DMS53 treated with DMSO at 0.1 percent for 48 hours (cell line): ENCODE measurements at regions not wholly inside any gene's neighbourhood (a gene's known extent, or its start where the extent isn't known, plus 50 kb on each side); places are given as distances from the start of the nearest gene placed in this dataset.
A peak's percentile ranks its signal among the peaks of the same experiment; 100 is the strongest.

Experiments used
- DNase-seq: peaks from one replicate; lab custom pipeline; 2025; ENCODE audit not compliant: unreplicated experiment; lab: John Stamatoyannopoulos, UW

DNA sequence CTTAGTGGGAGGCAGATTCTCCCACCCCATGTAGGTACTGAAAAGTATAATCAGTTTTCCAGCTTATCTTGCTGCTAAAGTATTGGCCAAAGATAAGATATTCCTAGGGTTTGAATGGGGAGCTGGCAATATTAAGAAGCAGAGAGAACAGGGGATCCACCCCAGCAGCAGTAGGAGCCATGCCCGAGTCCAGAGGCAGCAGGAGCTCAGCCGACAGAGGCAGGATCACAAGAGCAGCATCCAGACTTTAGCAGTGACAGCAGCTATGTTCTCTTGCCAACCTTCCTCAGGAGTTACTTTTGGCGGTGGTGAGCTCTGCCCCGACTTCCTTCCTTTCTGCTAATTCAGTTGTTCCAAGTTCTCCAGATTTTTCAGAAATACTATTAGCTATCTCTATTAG is 224.5 kb downstream of the GADD45G start:
- no peak for DNase-seq

DNA sequence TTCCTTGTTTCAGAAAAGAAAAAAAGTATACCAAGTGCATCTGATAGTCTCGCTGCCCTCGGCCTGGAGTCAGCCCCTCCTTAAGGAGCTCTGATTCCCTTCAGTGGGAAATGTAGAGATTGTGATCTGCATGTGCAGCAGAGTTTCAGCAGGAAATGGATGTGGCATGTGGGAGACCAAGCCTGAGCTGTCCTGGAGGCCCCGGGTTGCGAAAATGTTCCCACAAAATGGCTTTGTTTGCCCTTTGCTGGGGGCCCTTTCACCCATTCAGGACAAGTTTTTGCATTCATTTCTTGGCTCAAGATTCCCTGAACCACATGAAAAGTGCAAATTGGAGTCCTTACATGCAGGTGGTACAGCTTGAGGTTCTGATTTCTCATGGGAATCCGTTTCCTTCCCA is 230.9 kb downstream of the GADD45G start:
- DNase-seq = no peak

DNA sequence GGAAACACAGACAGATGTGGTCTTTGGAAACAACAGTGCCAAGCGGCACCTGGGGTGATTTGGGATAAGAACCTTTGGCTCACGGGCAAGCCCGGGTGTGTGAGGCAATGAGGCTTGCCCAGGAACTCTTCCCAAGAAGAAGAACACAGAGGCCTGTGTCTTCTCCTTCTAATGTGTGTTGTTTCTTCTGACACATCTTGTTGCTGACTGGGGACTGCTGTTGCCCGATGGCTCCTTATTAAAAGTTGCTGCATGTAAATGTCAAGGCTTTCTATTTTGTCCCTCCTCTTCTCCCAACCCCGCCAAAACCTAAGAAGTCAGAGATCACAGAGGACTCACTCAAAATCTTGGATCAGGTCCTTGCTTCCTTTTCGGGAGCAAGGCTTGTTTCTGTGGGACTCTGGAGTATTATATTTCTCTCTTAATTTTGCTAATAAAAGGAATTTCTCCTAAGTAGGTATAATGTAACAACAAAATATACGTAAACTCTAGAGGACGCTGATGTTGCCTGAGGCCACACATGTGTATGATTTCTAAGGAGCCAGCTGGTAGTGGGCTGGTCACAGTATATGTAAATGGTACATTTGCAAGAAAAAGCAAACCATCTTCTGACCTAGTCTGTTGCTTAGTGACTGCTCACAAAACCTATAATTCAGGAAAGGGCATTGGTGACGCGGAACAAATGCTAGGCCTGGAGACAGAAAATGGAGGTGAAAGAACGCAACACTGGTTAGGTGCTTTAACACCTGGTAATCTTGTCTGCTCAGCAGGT is 232.5 kb downstream of the GADD45G start:
- no peak for DNase-seq

- no peak for DNase-seq
Observed at GRCh38 chr9:89837934-89838310, 233.1 kb downstream of the GADD45G start.

DNA sequence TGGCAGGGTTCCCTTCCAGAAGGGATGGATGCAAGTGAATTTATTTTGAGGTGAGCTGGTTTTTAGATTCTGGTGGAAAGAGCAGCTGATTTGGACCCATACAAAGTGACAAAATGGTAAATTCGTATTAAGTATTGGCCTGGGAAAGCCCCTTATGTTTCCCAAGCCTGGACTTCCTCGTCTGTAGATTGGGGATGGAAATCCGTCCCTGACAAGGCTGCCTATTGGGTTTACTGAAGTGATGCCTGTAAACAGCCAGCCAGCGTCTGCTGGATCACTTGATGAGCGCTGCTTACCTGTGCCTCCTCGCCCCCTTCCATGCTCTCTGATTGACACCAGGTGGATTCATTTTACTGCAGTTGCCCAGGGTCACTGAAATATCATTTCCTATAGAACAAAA is 233.8 kb downstream of the GADD45G start:
- DNase-seq = no peak

GRCh38 chr9:89839449-89839848 is 234.6 kb downstream of the GADD45G start:
- DNase-seq = no peak

- DNase-seq = no peak
Observed at GRCh38 chr9:89839952-89840351, 235.1 kb downstream of the GADD45G start.

DNA sequence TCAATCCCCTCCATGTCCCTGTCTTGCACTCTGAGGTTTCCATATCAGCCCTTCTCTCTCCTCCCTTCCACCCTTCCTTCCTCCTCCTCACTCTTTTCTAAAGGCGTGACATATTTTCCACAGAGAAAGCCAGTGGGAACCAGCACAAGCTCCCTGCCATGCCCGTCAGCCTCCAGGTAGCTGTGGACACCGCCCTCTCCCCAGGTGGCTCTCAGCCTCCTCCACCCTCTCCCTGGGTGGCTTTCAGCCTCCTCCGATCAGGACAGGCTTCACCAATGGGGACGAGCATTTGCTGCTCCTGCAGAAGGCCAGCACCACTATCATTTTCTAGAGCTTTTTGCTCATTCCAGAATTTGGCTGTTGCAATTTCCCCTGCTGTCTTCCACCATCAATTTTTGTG is 236.6 kb downstream of the GADD45G start:
- DNase-seq = no peak

DNA sequence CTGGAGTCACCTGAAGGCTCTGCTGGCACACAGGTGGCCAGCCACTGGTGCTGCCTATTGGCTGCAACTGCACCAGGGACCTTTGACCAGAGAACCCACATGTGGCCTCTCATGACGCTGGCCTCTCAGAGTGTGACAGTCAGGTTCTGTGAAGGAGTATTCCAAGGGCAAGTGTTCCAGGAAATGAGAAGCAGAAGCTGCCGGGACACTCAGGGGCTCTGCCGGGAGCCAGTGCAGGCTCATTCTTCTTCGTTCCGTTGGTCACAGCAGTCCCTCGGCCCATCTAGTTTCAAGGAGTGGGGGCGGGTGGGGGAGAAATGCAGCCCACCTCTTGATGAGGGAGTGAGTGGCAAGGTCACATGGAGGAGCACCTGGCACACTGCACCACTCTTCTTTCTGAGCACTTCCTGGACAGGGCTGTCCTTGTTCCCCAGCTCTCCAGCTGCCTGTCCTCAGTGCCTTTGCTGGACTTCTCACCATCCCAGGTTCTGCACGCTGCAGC is 237.5 kb downstream of the GADD45G start:
- peak; percentile 76 for DNase-seq

- no peak for DNase-seq
Observed at GRCh38 chr9:89843074-89843473, 238.3 kb downstream of the GADD45G start.

DNA sequence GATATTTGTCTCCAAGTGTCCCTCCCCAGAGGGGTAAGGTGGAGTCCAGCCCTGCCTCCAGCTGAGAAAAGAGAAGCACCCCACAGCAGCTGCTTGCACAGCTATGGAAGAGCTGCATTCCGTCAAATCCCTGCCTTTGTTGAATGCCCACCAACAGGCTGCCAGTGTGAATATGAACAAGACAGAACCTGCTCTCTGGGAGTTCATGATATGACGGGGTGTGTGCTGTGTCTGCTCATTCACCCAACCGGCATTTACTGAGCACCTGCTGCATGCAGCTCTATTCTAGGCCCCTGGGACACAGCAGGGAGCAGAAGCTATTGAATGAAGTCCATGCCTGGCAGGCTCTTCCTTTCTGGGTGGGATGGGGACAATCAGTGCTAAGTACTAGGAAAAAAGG is 238.8 kb downstream of the GADD45G start:
- no peak for DNase-seq

GRCh38 chr9:89844075-89844474 is 239.3 kb downstream of the GADD45G start:
- DNase-seq = no peak

DNA sequence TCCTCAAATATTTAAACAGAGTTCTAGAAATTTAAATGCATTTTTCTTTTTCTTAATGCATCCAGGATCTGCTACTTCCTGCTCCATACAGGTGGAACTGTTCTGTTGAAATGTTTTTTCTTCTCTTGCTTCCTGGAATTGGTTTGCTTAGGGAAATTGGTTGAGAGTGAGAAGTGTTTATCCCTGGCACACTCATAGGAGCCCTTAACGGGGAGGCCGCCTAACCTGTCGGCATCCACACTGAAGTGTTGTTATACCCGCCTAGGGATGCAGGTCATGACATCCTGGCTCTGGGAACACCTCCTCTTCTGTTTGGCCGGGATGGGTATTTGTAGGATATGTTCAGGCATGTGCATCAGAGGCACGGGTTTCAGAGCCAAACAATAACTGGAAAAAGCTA is 239.7 kb downstream of the GADD45G start:
- peak; percentile 90 for DNase-seq

DNA sequence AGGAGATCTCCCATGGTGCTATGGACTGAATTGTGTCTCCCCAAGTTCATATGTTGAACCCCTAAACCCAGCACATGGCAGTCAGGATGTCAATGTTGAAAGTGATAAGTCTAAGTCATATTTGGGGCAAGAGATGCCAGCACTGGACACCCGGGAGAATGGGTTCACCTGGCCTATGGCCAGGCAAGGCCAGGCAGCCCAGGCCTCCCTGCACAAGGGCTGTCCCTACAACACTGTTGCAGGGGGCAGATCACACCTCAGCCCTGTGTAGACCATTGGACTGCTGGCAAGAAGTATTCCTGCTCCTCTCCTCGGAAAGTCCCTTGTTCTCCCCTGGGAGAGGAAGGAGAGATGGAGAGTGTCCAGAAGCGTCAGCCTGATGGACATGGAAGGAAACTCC is 240.5 kb downstream of the GADD45G start:
- no peak for DNase-seq

DNA sequence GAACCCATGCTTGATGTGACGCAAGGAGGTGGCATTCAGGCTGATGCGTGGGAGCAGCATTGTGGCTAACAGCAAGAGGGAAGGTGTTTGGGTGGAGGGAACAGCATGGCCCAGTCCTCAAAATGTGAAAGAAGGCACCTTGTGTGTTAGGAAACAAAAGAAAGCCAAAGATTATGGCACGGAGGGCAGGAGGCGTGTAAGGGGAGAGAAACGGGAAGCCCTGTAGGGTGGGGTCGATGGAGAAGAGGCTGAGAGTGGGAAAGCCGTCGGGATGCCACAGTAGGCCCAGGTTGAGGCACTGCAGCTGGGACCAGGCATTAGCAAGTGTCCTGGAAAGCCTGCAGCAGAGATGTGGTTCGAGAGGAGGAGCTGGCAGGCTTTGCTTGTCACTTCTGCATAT is 241.1 kb downstream of the GADD45G start:
- DNase-seq = no peak

GRCh38 chr9:89848060-89849040 is 243.5 kb downstream of the GADD45G start:
- no peak for DNase-seq

- DNase-seq = no peak
Observed at GRCh38 chr9:89849096-89849495, 244.3 kb downstream of the GADD45G start.

- DNase-seq = no peak
Observed at GRCh38 chr9:89850153-89850552, 245.3 kb downstream of the GADD45G start.

DNA sequence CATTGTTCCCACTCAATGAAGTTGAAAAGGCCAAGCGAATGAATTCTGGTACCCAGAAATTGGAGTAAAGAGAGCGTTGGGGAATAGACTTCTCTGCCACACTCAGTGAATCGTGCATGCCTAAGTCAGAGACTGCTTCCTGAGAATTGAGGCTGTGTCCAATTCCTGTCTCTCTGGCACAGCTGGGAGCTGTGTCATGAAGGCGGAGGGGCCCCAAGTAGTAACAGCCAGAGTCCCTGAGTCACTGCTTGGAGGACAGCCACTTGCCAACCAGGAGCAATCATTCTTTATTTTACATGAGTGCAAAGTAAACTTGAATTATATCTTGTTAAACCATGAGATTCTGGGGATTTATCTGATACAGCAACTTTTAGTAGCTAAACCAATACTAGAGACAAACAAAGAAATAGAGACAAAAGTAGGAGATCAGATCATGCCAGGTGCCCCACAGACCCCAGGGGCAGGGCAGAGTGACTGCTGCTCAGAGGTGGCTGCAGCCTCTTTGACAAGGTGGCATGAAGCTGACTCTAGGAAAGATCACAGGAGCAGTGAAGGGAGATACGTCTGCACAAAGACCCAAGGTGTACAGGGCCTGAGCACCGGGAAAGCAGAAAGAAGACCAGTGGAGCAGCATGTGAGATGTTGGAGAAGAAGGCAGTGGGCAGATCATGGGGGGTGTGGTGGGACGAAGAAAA is 246.0 kb downstream of the GADD45G start:
- DNase-seq = peak; percentile 77

GRCh38 chr9:89853161-89853560 is 248.3 kb downstream of the GADD45G start:
- no peak for DNase-seq

GRCh38 chr9:89853931-89854330 is 249.1 kb downstream of the GADD45G start:
- no peak for DNase-seq
